Activated naive CD4-positive, alpha-beta T cell treated with anti-CD3 and anti-CD28 coated beads for 36 hours (primary cell): ENCODE measurements at regions not wholly inside any gene's neighbourhood (a gene's known extent, or its start where the extent isn't known, plus 50 kb on each side); places are given as distances from the start of the nearest gene placed in this dataset.
"Not testable (repeated sequence)": the region's sequence is repeated elsewhere in the genome, so short reads cannot be mapped to it uniquely, and the experiment has no call there.

Source experiments
- CTCF ChIA-PET: fragments of 350-600 bp; sonication (Branson Sonifier 250); formaldehyde crosslinking; loops from one replicate; lab custom pipeline; 2021; ENCODE audit warnings: antibody characterized with exemption; lab: Charles Lee
- DNase-seq: peaks from one replicate; pipeline ENCODE4 v3.0.0-alpha.2; 2020
- H3K27ac Mint-ChIP-seq: one replicate; pipeline ENCODE4 v1.8.0; 2021; ENCODE audit warnings: mild to moderate bottlenecking, mixed read lengths
- H3K27me3 Mint-ChIP-seq: one replicate; pipeline ENCODE4 v1.8.0; 2021; ENCODE audit warnings: low read depth, mixed read lengths
- H3K36me3 Mint-ChIP-seq: one replicate; pipeline ENCODE4 v1.8.0; 2021; ENCODE audit warnings: low read depth, mixed read lengths
- H3K4me1 Mint-ChIP-seq: one replicate; pipeline ENCODE4 v1.8.0; 2021; ENCODE audit warnings: low read depth, mixed read lengths
- H3K4me3 Mint-ChIP-seq: one replicate; pipeline ENCODE4 v1.8.0; 2021; ENCODE audit warnings: mild to moderate bottlenecking, moderate library complexity, mixed read lengths
- H3K9me3 Mint-ChIP-seq: one replicate; pipeline ENCODE4 v1.8.0; 2021; ENCODE audit warnings: mixed read lengths
- intact Hi-C: fragments of 100-400 bp; cut with micrococcal nuclease; formaldehyde crosslinking; loops from one replicate; pipeline ENCODE4 v1.15.1; 2023

- intact Hi-C loops, result no loop called here
- H3K4me1 Mint-ChIP-seq, result no peaks in the 10 kb centered on the region
- DNase-seq, result no peak
- no peak overlapping the region for H3K4me3 Mint-ChIP-seq
- no peak overlapping the region for H3K27ac Mint-ChIP-seq
- H3K27me3 Mint-ChIP-seq, result peaks cover 26% of the 10 kb centered on the region
- no peaks in the 10 kb centered on the region for H3K36me3 Mint-ChIP-seq
- CTCF ChIA-PET, result no interaction called here
- peaks cover 8% of the 10 kb centered on the region for H3K9me3 Mint-ChIP-seq
Observed at GRCh38 chr11:134499990-134500389, 87.9 kb upstream of the B3GAT1 start.

DNA sequence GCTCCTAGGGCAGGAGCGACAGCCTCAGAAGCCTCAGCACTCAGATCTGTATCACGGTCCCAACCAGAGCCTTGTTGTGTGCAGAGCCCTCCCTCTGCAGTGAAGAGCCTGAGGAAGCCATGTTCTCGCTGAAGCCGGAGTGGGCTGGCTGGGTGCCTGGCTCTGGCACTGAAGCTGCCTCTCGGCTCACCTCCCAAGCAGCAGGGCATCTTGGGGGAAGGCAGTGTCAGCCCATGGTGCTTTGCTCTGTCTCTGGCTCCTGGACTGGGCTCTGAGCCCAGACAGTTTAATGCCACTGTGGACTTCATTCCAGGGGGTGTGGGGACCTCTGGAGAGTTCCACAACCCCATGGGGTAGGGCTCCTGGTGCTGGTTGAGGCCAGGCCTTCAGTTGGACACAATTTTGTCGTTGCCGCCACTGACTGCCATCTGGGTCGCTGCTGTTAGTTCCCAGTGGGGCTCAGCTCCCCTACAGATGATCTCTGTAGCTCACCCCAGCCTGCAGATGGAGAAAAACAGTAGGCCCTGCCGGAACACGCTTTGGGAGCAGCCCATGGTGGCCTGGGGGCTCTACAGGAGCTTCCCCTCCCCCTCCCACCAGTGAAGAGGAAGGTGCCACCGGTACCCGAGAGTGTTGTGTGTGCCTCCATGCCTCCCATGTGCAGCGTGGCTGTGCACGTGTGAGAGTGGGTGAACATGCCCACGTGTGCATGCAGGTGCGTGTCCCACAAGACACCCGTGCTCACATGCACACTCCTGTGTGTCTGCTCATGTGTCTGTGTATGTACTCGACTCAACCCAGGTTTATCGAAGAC is 86.5 kb upstream of the B3GAT1 start:
- no peaks in the 10 kb centered on the region for H3K36me3 Mint-ChIP-seq
- H3K27ac Mint-ChIP-seq, result no peak overlapping the region
- no peak overlapping the region for H3K4me3 Mint-ChIP-seq
- intact Hi-C loops, result no loop called here
- H3K9me3 Mint-ChIP-seq, result peaks cover 12% of the 10 kb centered on the region
- H3K27me3 Mint-ChIP-seq, result peaks cover 20% of the 10 kb centered on the region
- CTCF ChIA-PET, result no interaction called here
- DNase-seq, result no peak
- H3K4me1 Mint-ChIP-seq, result no peaks in the 10 kb centered on the region

DNA sequence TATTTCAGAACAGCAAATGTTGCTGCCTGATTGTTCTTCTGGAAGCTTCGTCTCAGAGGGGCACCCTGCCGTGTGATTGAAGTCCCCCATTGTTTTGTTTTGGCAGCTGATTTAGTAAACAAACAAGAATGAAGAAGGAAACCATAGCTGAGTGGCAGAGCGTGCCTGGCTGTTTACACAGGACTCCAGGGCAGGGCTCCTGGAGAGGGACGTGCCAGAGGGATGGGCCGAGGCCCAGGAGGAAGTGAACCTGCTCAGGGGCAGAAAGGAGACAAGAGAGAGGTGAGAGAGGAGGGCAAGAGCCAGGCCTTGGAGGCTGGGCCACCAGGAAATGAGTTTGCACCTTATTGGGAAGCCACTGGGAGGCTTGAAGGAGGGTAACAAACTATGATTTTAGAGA is 85.5 kb upstream of the B3GAT1 start:
- Mint-ChIP-seq H3K27ac (no peak overlapping the region), H3K36me3 (no peaks in the 10 kb centered on the region), H3K9me3 (peaks cover 16% of the 10 kb centered on the region), H3K27me3 (peaks cover 18% of the 10 kb centered on the region), H3K4me1 (no peaks in the 10 kb centered on the region), H3K4me3 (no peak overlapping the region)
- no peak for DNase-seq
- intact Hi-C loops, result no loop called here
- CTCF ChIA-PET, result no interaction called here

GRCh38 chr11:134496058-134496457 is 84.0 kb upstream of the B3GAT1 start:
- intact Hi-C loops, H3K27ac Mint-ChIP-seq, H3K4me1 Mint-ChIP-seq, H3K36me3 Mint-ChIP-seq, DNase-seq, H3K4me3 Mint-ChIP-seq, CTCF ChIA-PET: not testable (repeated sequence)
- Mint-ChIP-seq H3K27me3 (peaks cover 11% of the 10 kb centered on the region), H3K9me3 (peaks cover 16% of the 10 kb centered on the region)

- H3K27me3 Mint-ChIP-seq, H3K27ac Mint-ChIP-seq, intact Hi-C loops, H3K4me3 Mint-ChIP-seq, DNase-seq, CTCF ChIA-PET, H3K36me3 Mint-ChIP-seq, H3K4me1 Mint-ChIP-seq: not testable (repeated sequence)
- peaks cover 16% of the 10 kb centered on the region for H3K9me3 Mint-ChIP-seq
Observed at GRCh38 chr11:134494395-134494794, 82.4 kb upstream of the B3GAT1 start.

DNA sequence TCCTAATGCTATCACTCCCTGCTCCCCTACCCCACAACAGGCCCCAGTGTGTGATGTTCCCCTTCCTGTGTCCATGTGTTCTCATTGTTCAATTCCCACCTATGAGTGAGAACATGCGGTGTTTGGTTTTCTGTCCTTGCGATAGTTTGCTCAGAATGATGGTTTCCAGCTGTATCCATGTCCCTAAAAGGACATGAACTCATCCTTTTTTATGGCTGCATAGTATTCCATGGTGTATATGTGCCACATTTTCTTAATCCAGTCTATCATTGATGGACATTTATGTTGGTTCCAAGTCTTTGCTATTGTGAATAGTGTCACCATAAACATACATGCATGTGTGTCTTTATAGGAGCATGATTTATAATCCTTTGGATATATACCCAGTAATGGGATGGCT is 80.4 kb upstream of the B3GAT1 start:
- H3K4me3 Mint-ChIP-seq, H3K27me3 Mint-ChIP-seq, CTCF ChIA-PET, H3K36me3 Mint-ChIP-seq, H3K27ac Mint-ChIP-seq, DNase-seq, intact Hi-C loops, H3K4me1 Mint-ChIP-seq: not testable (repeated sequence)
- H3K9me3 Mint-ChIP-seq, result peaks cover 16% of the 10 kb centered on the region

DNA sequence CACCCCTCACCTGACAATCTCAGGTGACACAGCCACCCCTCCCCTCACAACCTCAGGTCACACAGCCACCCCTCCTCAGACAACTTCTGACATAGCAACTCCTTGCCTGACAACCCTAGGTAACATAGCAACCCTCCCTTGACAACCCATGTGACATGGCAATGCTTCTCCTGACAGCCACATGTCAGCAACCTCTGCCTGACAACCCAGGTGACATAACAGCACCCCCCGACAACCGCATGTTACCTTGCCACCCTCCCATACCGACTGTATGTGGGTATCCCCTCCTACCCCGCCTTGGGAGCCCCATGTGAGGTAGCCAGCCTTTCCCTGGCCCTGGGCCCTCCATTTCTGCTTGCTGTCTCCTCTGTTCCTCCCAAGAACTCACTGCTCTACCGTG is 77.7 kb upstream of the B3GAT1 start:
- no peak for DNase-seq
- intact Hi-C loops, result no loop called here
- peaks cover 2% of the 10 kb centered on the region for H3K27me3 Mint-ChIP-seq
- no peak overlapping the region for H3K27ac Mint-ChIP-seq
- H3K9me3 Mint-ChIP-seq, result peaks cover 5% of the 10 kb centered on the region
- CTCF ChIA-PET, result no interaction called here
- H3K4me3 Mint-ChIP-seq, result no peak overlapping the region
- H3K36me3 Mint-ChIP-seq, result no peaks in the 10 kb centered on the region
- H3K4me1 Mint-ChIP-seq, result no peaks in the 10 kb centered on the region

GRCh38 chr11:134488913-134489312 is 76.9 kb upstream of the B3GAT1 start:
- H3K27ac Mint-ChIP-seq, result no peak overlapping the region
- no peaks in the 10 kb centered on the region for H3K36me3 Mint-ChIP-seq
- peaks cover 3% of the 10 kb centered on the region for H3K27me3 Mint-ChIP-seq
- peaks cover 4% of the 10 kb centered on the region for H3K9me3 Mint-ChIP-seq
- CTCF ChIA-PET, result no interaction called here
- DNase-seq, result no peak
- H3K4me1 Mint-ChIP-seq, result no peaks in the 10 kb centered on the region
- no peak overlapping the region for H3K4me3 Mint-ChIP-seq
- intact Hi-C loops, result no loop called here

DNA sequence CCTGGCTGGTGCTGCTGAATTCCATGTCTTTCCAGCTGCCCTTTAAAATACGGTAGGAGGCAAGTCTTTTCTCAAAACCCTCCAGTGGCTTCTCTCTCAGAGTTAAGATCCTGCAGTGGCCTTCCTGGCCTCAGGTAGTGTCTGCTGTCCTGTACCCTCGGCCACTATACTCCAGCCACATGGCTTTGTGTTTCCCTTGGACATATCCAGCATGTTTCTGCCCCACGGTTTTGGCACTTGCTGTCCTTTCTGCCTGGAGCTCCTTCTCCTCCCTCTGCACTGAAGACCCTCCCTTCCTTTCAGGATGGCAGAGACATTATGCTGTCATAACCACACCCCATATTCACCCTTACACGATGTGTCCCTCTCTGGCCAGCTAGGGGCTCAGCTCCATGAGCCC is 76.5 kb upstream of the B3GAT1 start:
- H3K4me3 Mint-ChIP-seq, result no peak overlapping the region
- intact Hi-C loops, result no loop called here
- H3K36me3 Mint-ChIP-seq, result no peaks in the 10 kb centered on the region
- H3K27ac Mint-ChIP-seq, result no peak overlapping the region
- H3K4me1 Mint-ChIP-seq, result no peaks in the 10 kb centered on the region
- peaks cover 5% of the 10 kb centered on the region for H3K27me3 Mint-ChIP-seq
- CTCF ChIA-PET, result no interaction called here
- peaks cover 4% of the 10 kb centered on the region for H3K9me3 Mint-ChIP-seq
- no peak for DNase-seq

- peaks cover 3% of the 10 kb centered on the region for H3K27me3 Mint-ChIP-seq
- intact Hi-C loops, result no loop called here
- H3K9me3 Mint-ChIP-seq, result no peaks in the 10 kb centered on the region
- H3K36me3 Mint-ChIP-seq, result no peaks in the 10 kb centered on the region
- no peak overlapping the region for H3K27ac Mint-ChIP-seq
- DNase-seq, result no peak
- CTCF ChIA-PET, result no interaction called here
- no peak overlapping the region for H3K4me3 Mint-ChIP-seq
- no peaks in the 10 kb centered on the region for H3K4me1 Mint-ChIP-seq
Observed at GRCh38 chr11:134487696-134488095, 75.7 kb upstream of the B3GAT1 start.

DNA sequence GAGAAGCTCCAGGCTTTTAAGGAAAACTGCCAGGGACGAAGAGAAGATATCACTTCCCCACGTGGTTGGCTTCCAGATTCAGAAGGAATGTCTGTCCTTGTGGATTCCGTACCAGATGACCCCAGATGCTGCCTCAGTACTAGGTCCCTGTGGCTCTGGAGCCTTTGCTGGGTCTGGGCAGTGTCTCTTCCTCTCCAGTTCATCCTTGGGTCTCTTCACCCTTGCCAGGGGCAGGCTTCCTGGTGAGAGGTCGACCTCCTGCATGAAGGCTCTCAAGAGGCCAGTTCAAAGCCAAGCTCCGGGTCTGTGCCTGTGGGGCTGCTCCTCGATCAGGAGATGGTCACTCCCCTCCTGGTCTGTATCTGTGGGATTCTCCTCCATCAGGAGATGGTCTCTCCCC is 74.7 kb upstream of the B3GAT1 start:
- Mint-ChIP-seq H3K27me3 (peaks cover 3% of the 10 kb centered on the region), H3K9me3 (no peaks in the 10 kb centered on the region), H3K4me1 (no peaks in the 10 kb centered on the region), H3K27ac (no peak overlapping the region), H3K36me3 (no peaks in the 10 kb centered on the region), H3K4me3 (no peak overlapping the region)
- no peak for DNase-seq
- CTCF ChIA-PET, result no interaction called here
- intact Hi-C loops, result no loop called here

GRCh38 chr11:134486106-134486505 is 74.1 kb upstream of the B3GAT1 start:
- intact Hi-C loops, result no loop called here
- H3K4me3 Mint-ChIP-seq, result no peak overlapping the region
- H3K27me3 Mint-ChIP-seq, result peaks cover 3% of the 10 kb centered on the region
- CTCF ChIA-PET, result no interaction called here
- no peaks in the 10 kb centered on the region for H3K4me1 Mint-ChIP-seq
- no peaks in the 10 kb centered on the region for H3K9me3 Mint-ChIP-seq
- no peaks in the 10 kb centered on the region for H3K36me3 Mint-ChIP-seq
- no peak for DNase-seq
- H3K27ac Mint-ChIP-seq, result no peak overlapping the region

- intact Hi-C loops, result no loop called here
- no peak for DNase-seq
- no peaks in the 10 kb centered on the region for H3K4me1 Mint-ChIP-seq
- no peak overlapping the region for H3K27ac Mint-ChIP-seq
- CTCF ChIA-PET, result no interaction called here
- H3K27me3 Mint-ChIP-seq, result peaks cover 3% of the 10 kb centered on the region
- no peak overlapping the region for H3K4me3 Mint-ChIP-seq
- H3K36me3 Mint-ChIP-seq, result no peaks in the 10 kb centered on the region
- no peaks in the 10 kb centered on the region for H3K9me3 Mint-ChIP-seq
Observed at GRCh38 chr11:134485316-134485715, 73.3 kb upstream of the B3GAT1 start.
